ENCODE measurements at regions not wholly inside any gene's neighbourhood (a gene's known extent, or its start where the extent isn't known, plus 50 kb on each side); places are given as distances from the start of the nearest gene placed in this dataset.

DNA sequence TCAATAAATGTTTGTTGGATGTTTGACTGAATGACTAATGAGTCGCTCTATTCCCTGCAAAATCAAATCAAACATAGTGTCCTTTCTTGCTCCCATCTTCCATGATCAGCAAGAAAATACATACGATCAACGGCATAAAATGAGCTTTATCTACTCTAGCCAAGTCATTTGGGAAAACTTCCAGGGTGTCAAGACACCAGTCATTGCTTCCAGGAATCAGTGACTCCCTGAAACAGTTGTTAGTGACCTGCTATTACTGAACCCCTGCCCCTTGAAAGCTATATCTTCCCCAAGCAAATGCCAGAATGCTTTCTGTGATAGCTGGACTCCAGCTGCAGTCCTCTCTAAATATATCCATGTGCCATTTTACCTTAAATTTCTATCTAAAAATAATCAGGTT, 169.5 kb upstream of the SSTR1 start:
- intact Hi-C loops (cut with micrococcal nuclease) (no loop called here), dilution Hi-C loops (cut with MboI; ENCODE audit: extremely low pct_ligation_motif_present, low sequenced_read_pairs) (no loop called here)
- Histone ChIP-seq H3K79me2 (ENCODE audit: control insufficient read depth, insufficient read depth, low read length) (no peaks in the 10 kb centered on the region), H3K9me1 (replicated peaks; ENCODE audit: control insufficient read depth, extremely low read depth, insufficient read depth, low read length) (no peaks in the 10 kb centered on the region), H3K9me3 (replicated peaks; ENCODE audit: control insufficient read depth, insufficient read depth, low read length) (no peaks in the 10 kb centered on the region), H2AFZ (ENCODE audit: low read depth, low read length) (no peak overlapping the region), H4K20me1 (replicated peaks; ENCODE audit: control insufficient read depth, extremely low read depth, insufficient read depth, low read length) (no peaks in the 10 kb centered on the region), H3K9ac (replicated peaks; ENCODE audit: extremely low read depth, insufficient read depth, low read length) (no peak overlapping the region), H3K4me3 (replicated peaks in 1 of 3; ENCODE audit: insufficient read depth in 1 of 3, low read depth in 1 of 3, low read length in 3 of 3) (no peak overlapping the region), H3K4me2 (ENCODE audit: insufficient read depth, low read length) (no peak overlapping the region), H3K4me1 (ENCODE audit: control insufficient read depth, extremely low read depth, insufficient read depth, low read length) (peaks cover 8% of the 10 kb centered on the region), H3K36me3 (ENCODE audit: control insufficient read depth in 2 of 2, extremely low read depth in 1 of 2, insufficient read depth in 2 of 2, low read length in 2 of 2) (no peaks in the 10 kb centered on the region), H3K27ac (ENCODE audit: insufficient read depth, low read depth, low read length) (no peak overlapping the region), H3K27me3 (ENCODE audit: control insufficient read depth in 2 of 2, insufficient read depth in 2 of 2, low read length in 2 of 2) (no peaks in the 10 kb centered on the region)
- FAIRE-seq (no peak), DNase-seq (ENCODE audit: low read depth, low spot score) (no peak)
- ChIA-PET POLR2A (no interaction called here), CTCF (no interaction called here)
- BruUV-seq (replicated peaks): no TSS peak
- TF ChIP-seq, protein P1, sequence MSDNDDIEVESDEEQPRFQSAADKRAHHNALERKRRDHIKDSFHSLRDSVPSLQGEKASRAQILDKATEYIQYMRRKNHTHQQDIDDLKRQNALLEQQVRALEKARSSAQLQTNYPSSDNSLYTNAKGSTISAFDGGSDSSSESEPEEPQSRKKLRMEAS (IDR thresholded peaks at IDR 0.05; ENCODE audit: insufficient read depth, insufficient read length): no peak
- TF ChIP-seq CTCF (IDR thresholded peaks at IDR 0.05; ENCODE audit: extremely low read depth in 1 of 2, insufficient read depth in 1 of 2, low read depth in 1 of 2, low read length in 2 of 2) (no peak), POLR2AphosphoS5 (IDR thresholded peaks at IDR 0.05; ENCODE audit: insufficient read depth, low read depth, low read length) (no peak), FOS (IDR thresholded peaks at IDR 0.05; ENCODE audit: borderline replicate concordance, insufficient read depth, low read length) (no peak), MYC (IDR thresholded peaks at IDR 0.05; ENCODE audit: low read depth, low read length) (no peak), GATA2 (IDR thresholded peaks at IDR 0.05; ENCODE audit: insufficient read depth, insufficient read length, low read depth, low read length) (no peak), EZH2 (IDR thresholded peaks at IDR 0.05; ENCODE audit: borderline replicate concordance, low read depth, low read length, severe bottlenecking) (no peak)
